CD4-positive, alpha-beta T cell treated with Interferon alpha-2 for 1 hour (primary cell): ENCODE measurements at regions not wholly inside any gene's neighbourhood (a gene's known extent, or its start where the extent isn't known, plus 50 kb on each side); places are given as distances from the start of the nearest gene placed in this dataset.
"Not testable (repeated sequence)": the region's sequence is repeated elsewhere in the genome, so short reads cannot be mapped to it uniquely, and the experiment has no call there.

ENCODE experiments used
- DNase-seq, 2 donors: peaks; one replicate each; pipeline ENCODE4 v3.0.0-alpha.2; 2020 to 2022

DNA sequence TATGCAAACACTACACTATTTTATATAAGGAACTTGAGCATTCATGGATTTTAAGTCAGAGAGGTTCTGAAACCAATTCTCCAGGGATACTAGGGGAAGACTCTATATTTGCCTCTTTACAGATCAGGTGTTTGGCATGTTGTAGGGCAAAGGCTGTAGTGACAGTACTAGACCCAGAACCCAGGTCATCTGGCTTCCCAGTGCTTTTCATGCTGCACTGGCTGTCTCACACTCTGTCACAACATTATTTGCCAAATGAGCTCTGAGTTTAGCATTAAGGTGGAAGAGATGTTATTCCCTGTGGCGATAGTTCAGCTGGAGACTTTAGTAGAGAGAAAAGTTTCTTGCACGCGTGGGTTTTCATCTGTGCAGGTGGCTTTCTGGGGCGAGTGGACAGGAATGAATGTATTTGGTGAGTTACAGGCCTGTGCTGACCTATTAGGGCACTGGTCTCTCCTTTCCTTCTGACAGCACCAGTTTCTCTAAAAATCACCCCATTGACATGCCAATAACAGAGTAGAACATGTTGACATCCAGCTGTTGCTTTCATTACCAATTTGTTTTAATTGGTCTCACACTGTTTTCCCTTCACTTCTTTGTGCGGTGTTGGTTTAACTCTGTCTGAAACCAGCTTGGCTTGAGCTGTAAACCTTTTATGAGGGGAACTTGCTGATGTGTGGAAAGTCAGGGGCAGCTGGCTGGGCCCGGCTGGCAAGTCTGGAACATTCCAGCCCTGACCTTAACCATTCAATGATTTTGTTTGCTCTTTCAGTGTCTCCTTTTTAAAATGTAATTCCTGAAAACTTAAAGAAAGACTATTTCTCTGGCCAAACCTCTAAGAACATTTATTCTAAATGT lies 643.0 kb upstream of the FAM98A start:
- no peak for DNase-seq

DNA sequence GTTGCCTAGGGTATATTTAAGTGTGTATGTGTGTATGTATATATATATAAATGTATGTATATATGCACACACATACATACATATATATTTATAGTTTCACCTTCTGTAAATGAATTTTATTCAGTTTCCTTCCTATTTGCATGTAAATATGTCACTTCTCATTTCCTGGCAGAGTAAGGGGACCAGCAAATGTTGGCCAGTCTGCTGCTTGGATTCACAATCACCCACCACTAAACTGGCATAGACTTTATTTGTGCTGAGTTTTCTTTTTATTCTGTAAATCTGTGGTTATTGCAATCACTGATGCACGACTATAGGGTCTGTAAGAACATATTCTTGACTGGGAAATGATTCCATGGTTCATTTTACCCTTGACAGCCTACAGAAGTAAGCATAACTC lies 640.4 kb upstream of the FAM98A start:
- DNase-seq: no peak

DNA sequence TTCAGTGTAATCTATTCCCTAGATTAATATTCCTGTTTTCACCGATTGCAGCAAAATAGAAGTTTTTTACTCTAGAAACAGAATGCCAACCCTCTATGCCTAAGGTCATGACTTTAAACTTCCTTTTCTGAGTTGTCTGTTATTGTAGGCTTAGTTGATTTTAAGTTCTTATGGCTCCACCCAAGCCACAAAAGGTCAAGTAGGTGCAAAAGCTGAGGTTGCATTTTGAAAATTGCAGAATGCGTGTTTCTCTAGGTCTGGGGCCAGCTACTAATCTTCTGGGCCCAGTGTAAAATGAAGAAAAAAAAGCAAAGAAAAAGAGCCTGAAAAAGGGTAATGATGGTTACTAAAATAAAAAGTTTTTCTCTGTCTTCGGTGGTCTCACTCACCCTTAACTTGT lies 635.7 kb upstream of the FAM98A start:
- DNase-seq: no peak

DNA sequence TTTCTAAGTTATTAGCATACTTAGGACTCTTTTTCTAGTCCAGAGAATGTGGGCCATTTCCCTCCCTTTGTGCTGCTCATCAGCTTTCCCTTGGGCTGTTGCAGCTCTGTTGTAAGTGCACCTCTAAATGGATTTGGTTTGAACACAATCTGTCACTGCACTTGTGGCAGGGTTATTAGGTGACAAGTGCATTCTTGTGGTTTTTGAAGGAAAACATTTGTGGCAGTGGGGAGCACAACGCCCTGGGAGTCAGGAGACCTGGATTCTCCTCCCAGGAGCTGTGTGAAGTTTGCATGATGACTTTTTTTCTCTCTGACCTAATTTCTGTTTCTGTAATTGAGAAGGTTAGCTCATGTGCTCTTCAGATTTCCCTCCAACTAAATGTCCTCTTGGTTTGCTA lies 630.9 kb upstream of the FAM98A start:
- no peak for DNase-seq

DNA sequence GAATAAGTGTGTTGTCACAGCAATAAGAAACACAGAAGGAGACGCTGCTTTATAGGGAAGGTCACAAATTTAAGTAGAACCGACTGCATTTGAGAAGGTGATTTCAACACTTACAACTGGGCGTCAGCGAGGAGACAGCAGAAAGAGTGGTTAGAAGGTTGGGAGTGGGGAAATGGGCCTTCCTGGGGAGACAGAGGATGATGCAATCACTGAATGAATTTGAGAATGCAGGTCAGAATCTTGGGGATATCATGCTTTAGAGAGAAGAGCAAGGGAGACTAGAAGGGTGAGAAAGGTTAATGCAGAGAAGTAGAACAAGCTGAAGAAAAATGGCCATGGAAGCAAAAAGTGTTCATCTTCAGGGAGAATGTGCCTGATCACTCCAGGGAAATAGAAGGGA lies 616.1 kb upstream of the FAM98A start:
- no peak for DNase-seq

DNA sequence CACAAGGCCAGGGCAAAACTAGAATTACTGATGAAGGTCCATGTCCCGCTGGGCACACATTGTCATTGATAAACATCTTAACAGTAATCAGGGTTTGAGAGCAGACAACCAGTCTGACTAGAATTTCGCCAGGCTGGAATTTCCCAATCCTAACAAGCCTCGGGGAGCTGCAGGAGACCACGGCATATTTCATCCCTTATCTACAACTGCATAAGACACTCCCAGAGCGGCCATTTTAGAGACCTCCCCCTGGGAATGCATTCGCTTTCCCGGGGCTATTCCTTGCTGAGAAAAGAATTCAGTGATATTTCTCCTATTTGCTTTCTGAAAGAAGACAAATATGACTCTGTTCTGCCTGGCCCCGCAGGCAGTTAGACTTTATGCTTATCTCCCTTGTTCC lies 611.3 kb upstream of the FAM98A start:
- not testable (repeated sequence) for DNase-seq

DNA sequence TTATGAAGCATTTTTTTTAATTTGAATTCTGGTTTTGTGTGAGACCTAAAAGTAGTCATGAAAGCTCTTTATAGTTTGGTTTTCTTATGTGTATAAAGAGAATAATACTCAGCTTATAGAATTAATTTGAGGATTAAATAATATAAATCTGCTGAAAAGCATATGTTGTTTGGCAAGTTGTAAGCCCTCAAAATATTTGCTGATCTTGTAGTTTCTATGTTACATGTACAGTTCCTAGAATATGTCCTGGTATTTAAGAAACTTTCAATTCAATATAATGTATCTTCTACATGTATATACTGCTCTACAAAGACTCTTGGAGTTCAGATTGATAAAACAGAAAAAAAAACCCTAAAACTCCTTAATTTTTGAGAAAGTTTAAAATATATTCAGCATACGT lies 605.5 kb upstream of the FAM98A start:
- no peak for DNase-seq

DNA sequence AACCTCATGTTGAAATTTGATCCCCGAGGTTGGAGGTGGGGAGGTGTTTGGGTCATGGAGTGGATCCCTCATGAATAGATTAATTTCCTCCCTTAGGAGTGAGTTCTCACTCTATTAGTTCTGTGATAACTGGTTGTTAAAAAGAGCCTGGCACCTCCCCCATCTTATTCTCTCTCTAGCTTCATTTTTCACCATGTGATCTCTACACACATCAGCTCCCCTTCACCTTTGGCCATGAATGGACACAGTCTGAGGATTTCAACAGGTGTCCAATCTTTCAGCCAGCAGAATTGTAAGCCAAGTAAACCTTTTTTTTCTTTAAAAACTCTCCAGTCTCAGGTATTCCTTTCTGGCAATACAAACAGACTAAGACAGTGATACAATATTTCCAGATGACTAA lies 602.0 kb upstream of the FAM98A start:
- no peak for DNase-seq

DNA sequence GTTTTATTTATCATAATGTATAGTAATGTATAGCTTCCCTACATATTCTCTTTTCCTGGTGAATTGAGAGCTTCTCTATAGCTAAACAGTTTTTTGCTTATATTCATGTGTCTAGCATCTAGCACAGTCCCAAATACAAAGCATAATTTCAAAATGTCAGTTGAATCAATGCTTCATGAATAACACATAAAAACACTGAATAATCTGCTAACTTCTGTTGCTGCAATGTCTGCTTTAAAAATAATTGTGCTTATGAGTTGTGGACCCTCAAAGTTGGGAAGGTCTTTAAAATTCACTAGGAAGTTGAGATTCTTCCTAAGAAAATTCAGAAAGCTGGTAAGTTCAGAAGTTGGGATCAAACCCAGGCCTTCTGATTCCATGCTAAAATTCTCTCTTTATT lies 600.9 kb upstream of the FAM98A start:
- no peak for DNase-seq

DNA sequence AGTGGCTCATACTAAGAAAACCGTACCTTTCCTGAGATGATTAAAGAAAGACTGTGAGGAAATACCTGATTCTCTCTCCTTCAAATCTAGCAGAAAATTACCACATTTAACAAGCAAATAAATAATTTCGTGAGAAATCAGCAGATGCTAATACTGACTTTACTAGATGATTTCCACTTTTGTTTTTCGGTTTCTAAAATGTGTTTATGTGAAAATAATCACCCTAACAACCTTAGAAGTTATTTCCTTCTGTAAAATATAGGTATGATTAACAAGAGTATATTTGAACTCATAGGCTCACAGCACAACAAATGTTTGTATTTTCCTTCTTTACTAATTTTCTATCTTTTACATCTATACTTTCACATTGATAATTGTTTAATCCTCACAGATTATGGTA lies 594.1 kb upstream of the FAM98A start:
- DNase-seq: no peak

DNA sequence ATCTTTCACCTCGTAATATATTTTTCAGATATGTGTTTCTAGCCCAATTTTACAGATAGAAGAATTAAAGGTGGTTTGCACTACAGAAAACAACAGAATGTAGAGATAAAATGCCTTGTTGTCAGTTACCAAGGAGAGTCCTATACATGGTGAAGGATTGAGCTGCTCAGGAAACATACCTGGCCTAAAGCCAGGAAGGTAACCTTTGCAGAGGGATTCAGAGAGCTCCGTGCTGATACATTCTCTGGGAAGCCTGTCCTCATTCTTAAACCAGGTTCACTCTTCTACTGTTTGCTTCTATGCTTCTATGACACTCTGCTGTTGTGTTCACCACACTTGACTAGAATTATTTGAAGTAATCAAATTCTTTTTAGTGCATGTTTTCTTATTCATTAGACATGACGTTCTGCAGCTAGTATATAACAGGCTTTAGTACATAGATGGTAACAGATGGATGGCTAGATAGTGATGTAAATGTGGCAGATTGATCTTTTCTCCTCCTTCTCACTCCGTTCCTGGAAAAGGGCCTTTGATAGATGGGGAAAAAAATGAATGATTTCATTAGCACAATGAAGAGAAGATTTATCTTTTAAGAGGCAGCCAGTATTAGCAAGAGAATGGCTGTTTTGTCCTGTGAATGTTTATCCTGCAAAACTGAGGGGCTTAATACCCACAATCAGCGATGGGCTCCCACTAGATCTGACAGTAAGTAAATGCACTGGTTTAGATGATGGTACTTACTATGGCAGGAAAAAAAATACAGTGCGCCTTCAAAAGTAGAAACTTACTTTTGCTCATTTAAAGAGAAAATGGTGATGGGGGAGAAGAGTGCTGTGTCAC lies 589.6 kb upstream of the FAM98A start:
- DNase-seq: no peak

DNA sequence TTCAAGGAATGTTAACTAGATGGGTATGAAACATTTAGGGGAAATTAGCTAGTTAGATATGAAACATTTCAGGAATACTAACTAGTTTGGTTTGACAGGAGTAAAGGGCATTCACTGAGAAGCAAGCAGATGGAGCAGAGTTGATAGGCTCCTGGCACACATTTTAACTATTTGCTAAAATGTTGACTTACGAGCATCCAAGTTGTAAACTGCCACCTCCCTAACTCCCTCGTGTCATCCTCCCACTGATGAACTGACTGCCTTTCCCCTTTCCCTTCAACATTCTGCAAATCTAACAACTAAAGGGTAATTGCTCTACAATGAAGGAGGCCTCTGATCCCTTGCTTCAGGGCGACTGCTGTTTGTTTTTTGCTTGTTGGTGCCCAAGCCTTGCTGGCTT lies 580.4 kb upstream of the FAM98A start:
- DNase-seq: no peak

DNA sequence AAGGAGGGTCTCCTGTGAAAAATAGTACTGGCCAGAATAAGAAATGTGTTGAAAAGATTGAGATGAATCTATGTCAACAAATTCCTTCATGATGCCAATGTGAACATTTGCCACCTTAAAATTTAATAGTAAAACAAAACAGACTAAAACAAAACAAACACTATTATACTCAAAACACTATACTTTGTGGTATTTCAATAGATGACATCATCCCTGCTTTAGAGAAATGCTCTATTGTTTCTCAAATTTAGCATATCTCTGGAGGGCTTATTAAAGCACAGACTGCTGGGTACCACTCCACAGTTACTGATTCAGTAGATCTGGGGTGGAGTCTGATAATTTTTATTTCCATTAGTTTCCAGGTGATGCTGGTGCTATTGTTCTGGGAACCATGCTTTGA lies 579.4 kb upstream of the FAM98A start:
- DNase-seq: no peak

DNA sequence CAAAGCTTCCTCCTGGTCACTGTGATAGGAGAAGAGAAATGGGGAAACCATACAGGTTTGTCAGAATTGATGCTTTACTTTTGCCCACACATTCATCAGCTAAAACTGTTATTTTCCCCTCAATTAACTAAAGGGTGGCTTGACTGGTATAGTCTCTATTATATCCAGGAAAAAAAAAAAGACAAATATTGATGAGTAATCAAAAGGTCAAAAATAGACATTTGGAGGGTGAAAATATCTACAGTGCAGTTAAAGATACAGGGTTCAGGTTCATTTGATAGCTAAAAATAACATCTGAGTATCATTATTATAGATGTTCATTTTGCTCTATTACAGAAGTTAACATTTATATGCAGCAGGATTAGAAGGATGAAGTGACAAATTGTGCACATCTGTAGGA lies 577.6 kb upstream of the FAM98A start:
- DNase-seq: no peak

DNA sequence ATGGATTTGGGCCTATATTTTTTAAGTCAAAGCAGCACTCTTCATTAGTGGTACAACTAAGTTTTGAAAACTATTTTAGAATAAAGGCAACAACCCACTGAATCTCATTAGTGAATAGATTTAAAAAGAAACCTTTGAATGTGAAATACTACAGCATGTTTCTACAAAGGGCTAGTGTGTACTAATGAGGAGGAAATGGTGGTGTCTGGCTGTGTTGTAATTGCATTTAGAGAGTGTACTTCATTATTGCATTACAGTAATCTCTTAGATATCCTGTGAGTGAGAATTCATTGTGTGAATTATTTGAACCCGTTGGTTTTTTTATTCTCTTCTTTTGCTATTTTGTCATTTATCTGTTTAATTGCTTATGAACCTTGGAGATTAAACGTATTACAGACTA lies 575.4 kb upstream of the FAM98A start:
- DNase-seq: no peak

DNA sequence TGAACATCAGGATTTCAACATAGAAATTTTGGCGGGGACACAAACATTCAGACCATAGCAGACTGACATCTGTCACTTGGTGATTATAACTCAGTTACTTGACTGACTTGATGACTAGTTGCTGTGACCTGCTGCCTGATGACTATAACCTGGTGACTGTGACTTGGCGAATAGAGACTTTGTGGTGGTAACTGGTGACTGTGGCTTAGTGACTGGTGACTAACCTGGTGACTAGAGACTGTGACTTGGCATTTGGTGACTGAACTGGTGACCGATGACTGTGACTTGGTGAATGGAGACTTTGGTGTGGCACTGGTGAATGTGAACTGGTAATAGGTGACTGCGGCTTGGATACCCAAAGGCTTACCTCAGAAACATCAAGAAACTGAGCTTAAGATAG lies 563.1 kb upstream of the FAM98A start:
- DNase-seq: no peak

DNA sequence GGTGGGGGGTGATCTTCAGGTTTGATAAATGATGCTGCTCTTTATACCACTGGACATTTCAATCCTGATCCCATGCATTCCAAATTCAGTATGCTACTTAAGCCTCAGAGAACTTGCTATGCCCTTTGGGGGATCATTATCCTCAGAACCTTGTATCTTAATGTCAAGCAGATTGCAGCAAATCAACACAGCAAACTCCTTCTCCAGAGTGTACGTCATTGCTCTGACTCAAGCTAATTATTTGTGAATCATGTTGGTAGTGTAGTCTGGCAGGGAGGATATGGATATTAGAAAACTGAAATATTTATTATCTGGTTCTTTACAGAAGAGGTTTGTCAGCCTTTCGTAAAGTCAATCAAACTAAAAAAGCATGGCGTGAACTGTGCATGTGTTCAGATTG lies 562.5 kb upstream of the FAM98A start:
- no peak for DNase-seq

DNA sequence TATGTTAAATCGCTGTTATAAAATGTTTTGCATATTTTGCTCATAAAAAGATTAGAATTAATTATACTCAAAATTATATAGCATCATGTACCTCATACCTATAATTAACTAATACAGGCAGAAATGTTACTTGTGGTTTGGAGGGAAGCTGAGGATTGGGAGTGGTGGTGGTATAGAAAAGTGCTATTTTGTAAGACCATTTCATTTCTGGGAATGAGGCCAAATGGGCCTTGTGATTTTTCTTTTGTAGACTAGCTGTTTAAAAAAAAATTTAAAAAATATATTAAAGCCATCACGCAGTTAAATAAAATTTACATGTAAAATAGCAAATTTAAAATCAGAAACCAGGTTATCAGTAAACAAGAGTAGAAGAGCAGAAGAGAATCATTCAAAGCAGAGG lies 560.8 kb upstream of the FAM98A start:
- no peak for DNase-seq

DNA sequence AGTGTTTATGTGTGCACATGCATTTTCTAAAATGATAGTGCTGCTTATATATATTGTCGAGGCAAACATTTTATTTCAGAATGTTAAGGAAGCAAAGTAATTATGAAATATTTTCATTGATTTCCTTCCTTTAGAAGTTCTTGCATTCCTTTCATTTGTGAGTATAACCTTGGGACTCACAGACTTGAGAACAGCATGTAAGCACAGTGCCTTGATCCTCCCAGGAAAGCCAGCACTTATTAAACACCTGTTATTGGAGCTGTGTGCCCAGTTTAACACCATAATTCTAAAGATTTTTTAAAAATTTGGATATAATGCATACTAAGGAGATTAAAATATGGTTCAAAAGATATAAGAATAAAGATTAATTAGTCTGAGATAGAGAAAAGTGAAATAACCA lies 554.4 kb upstream of the FAM98A start:
- no peak for DNase-seq

DNA sequence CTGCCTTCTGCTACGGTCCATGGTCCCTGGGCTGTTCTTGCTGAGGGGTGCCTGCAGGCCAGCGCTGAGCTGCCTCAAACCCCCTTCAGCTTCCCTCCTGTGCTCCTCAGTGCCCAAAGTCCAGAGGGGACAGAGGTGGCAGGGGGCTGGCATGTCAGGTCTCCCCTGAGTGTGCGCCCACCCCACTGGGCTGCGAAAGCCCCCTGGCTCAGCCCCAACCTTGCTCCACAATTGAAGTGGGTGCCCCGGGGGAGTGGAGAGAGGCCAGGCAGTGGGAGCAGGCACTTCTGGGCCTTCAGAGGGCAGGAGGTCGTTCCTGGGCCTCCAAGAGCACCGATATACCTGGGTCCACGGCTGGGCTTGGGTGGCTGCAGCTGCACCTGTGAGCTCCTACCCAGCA lies 548.7 kb upstream of the FAM98A start:
- DNase-seq: no peak

DNA sequence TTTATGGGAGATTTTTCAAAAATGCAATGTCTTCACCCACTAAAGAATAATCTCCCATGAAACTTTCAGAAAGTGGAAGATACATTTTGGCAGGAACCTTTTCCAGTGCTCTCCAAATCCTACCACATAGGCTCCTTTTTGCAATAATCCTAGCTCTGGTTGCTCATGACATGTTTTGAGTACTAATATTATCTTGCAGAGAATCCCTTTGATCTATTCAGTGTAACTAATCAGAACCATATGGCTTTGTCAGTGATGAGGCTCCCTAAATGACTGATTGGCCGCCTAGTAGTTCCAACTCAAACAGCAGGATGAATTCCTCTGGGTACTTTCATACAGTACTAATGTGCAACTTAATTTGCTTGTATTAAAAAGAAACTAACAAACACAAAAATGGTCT lies 544.0 kb upstream of the FAM98A start:
- no peak for DNase-seq

DNA sequence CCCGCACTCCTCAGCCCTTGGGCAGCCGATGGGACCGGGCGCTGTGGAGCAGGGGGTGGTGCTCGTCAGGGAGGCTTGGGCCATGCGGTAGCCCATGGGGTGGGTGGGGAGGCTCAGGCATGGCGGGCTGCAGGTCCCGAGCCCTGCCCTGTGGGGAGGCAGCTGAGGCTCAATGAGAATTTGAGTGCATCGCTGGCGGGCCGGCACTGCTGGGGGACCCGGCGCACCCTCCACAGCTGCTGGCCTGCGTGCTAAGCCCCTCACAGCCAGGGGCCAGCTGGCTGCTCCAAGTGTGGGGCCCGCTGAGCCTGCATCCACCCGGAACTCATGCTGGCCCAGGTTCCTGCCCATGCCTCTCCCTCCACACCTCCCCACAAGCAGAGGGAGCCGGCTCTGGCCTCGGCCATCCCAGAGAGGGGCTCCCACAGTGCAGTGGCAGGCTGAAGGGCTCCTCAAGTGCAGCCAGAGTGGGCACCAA lies 543.5 kb upstream of the FAM98A start:
- not testable (repeated sequence) for DNase-seq

DNA sequence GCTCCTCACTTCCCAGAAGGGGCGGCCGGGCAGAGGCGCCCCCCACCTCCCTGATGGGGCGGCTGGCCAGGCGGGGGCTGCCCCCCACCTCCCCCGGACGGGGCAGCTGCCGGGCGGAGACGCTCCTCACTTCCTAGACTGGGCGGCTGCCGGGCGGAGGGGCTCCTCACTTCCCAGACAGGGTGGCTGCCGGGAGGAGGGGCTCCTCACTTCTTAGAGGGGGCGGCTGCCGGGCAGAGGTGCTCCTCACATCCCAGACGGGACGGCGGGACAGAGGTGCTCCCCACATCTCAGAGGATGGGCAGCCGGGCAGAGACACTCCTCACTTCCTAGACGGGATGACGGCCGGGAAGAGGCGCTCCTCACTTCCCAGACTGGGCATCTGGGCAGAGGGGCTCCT lies 534.0 kb upstream of the FAM98A start:
- DNase-seq: not testable (repeated sequence)

DNA sequence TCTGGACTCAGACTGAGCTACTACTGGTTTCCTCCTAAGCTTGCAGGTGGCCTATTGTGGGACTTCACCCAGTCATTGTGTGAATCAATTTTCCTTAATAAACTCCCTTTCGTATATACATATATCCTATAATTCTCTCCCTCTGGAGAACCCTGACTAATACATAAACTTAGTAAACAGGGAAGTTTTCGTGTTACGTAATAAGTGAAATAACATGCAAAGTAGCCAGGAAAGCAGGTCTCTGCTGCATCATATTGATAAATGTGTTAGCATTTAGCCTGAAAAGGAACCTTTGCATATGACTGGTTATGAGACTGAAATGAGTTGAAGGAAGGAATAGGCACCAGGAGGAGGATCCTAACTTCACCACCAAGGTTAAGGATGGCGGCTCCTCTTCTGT lies 527.2 kb upstream of the FAM98A start:
- no peak for DNase-seq
